Peyer's patch (tissue), 4 donors: ENCODE measurements at regions not wholly inside any gene's neighbourhood (a gene's known extent, or its start where the extent isn't known, plus 50 kb on each side); places are given as distances from the start of the nearest gene placed in this dataset.

Experiments
- DNase-seq, 3 donors: peaks; one replicate each; pipeline ENCODE4 v3.0.0-alpha.2; 2017 to 2019
- H3K27ac ChIP-seq, 4 donors: fragments of 200-600 bp; sonication (generic); one replicate each; pipeline ENCODE4 v1.5.1; 2016 to 2019
- H3K27me3 ChIP-seq, 2 donors: fragments of 200-600 bp; sonication (generic); one replicate each; pipeline ENCODE4 v1.5.1; 2019
- H3K36me3 ChIP-seq, 3 donors: fragments of 200-600 bp; sonication (generic); one replicate each; pipeline ENCODE4 v1.5.1; 2016 to 2019
- H3K4me1 ChIP-seq, 4 donors: fragments of 200-600 bp; sonication (generic); one replicate each; pipeline ENCODE4 v1.5.1; 2016 to 2019
- H3K4me3 ChIP-seq, 4 donors: fragments of 200-600 bp; sonication (generic); 1 replicate in 3 of 4; 2 replicates in 1 of 4; pipeline ENCODE4 v1.5.1; 2016 to 2019; ENCODE audit warnings: mild to moderate bottlenecking in 1 of 4
- H3K9me3 ChIP-seq, 4 donors: fragments of 200-600 bp; sonication (generic); one replicate each; pipeline ENCODE4 v1.5.1; 2016 to 2019; ENCODE audit warnings: mild to moderate bottlenecking in 1 of 4
- CTCF ChIP-seq, 6 experiments: fragments of 450-650 bp in 4 of 6; fragments of 200-600 bp in 2 of 6; sonication (generic) in 1 of 6; IDR thresholded peaks; one replicate each; pipeline ENCODE4 v1.5.1; 2017 to 2019; ENCODE audit warnings: antibody characterized with exemption in 6 of 6, mild to moderate bottlenecking in 3 of 6, moderate library complexity in 1 of 6
- POLR2A ChIP-seq, 2 donors: fragments of 450-650 bp; IDR thresholded peaks; one replicate each; pipeline ENCODE4 v1.5.1; 2017; ENCODE audit warnings: antibody characterized with exemption in 2 of 2, mild to moderate bottlenecking in 2 of 2, moderate library complexity in 2 of 2

GRCh38 chr14:89534902-89535685, 118.1 kb upstream of the FOXN3 start:
- H3K4me1 ChIP-seq: peaks cover 0 to 6% (median 0%) of the 10 kb centered on the region in 4 donors
- H3K36me3 ChIP-seq: no peaks in the 10 kb centered on the region
- TF ChIP-seq POLR2A (IDR thresholded peaks at IDR 0.05): no peak
- no peak for TF ChIP-seq CTCF (IDR thresholded peaks at IDR 0.05)
- no peaks in the 10 kb centered on the region for H3K27me3 ChIP-seq
- no peak overlapping the region for H3K4me3 ChIP-seq
- no peak overlapping the region for H3K27ac ChIP-seq
- no peaks in the 10 kb centered on the region for H3K9me3 ChIP-seq
- DNase-seq: no peak

GRCh38 chr14:89533766-89534165, 116.7 kb upstream of the FOXN3 start:
- Histone ChIP-seq H3K27me3 (no peaks in the 10 kb centered on the region), H3K4me3 (no peak overlapping the region), H3K9me3 (no peaks in the 10 kb centered on the region), H3K4me1 (peaks cover 0 to 6% (median 0%) of the 10 kb centered on the region in 4 donors), H3K36me3 (no peaks in the 10 kb centered on the region), H3K27ac (no peak overlapping the region)
- TF ChIP-seq POLR2A (IDR thresholded peaks at IDR 0.05) (no peak), CTCF (IDR thresholded peaks at IDR 0.05) (no peak)
- DNase-seq: no peak

- H3K4me1 ChIP-seq: peaks cover 0 to 6% (median 0%) of the 10 kb centered on the region in 4 donors
- no peaks in the 10 kb centered on the region for H3K27me3 ChIP-seq
- H3K27ac ChIP-seq: no peak overlapping the region
- no peak overlapping the region for H3K4me3 ChIP-seq
- H3K36me3 ChIP-seq: no peaks in the 10 kb centered on the region
- H3K9me3 ChIP-seq: no peaks in the 10 kb centered on the region
- no peak for TF ChIP-seq POLR2A (IDR thresholded peaks at IDR 0.05)
- no peak for TF ChIP-seq CTCF (IDR thresholded peaks at IDR 0.05)
- DNase-seq: no peak
Observed at GRCh38 chr14:89533136-89533535, 116.1 kb upstream of the FOXN3 start.

- TF ChIP-seq CTCF (IDR thresholded peaks at IDR 0.05) (no peak), POLR2A (IDR thresholded peaks at IDR 0.05) (no peak)
- Histone ChIP-seq H3K27me3 (no peaks in the 10 kb centered on the region), H3K4me1 (peaks cover 0 to 6% (median 0%) of the 10 kb centered on the region in 4 donors), H3K36me3 (no peaks in the 10 kb centered on the region), H3K4me3 (no peak overlapping the region), H3K9me3 (no peaks in the 10 kb centered on the region), H3K27ac (no peak overlapping the region)
- no peak for DNase-seq
Observed at GRCh38 chr14:89531661-89532335, 114.8 kb upstream of the FOXN3 start.

- TF ChIP-seq POLR2A (IDR thresholded peaks at IDR 0.05): no peak
- no peak for TF ChIP-seq CTCF (IDR thresholded peaks at IDR 0.05)
- no peaks in the 10 kb centered on the region for H3K36me3 ChIP-seq
- H3K9me3 ChIP-seq: peaks cover 0 to 5% (median 0%) of the 10 kb centered on the region in 4 donors
Observed at GRCh38 chr14:89524990-89525667, 108.1 kb upstream of the FOXN3 start.

More at GRCh38 chr14:89524990-89525667, 108.1 kb upstream of the FOXN3 start:
- H3K27me3 ChIP-seq: no peaks in the 10 kb centered on the region
- H3K27ac ChIP-seq: no peak overlapping the region
- H3K4me3 ChIP-seq: no peak overlapping the region
- H3K4me1 ChIP-seq: no peaks in the 10 kb centered on the region
- no peak for DNase-seq
